Cardiac muscle cell (in vitro differentiated cells and primary cell): ENCODE measurements at regions not wholly inside any gene's neighbourhood (a gene's known extent, or its start where the extent isn't known, plus 50 kb on each side); places are given as distances from the start of the nearest gene placed in this dataset.

Source experiments
- DNase-seq, 2 donors: peaks; one replicate each; pipeline versions ENCODE4 v3.0.0 to v3.0.0-alpha.2; 2010 to 2017; ENCODE audit warnings: low read depth in 1 of 2, low spot score in 1 of 2
- H3K27ac ChIP-seq: fragments of 200-600 bp; sonication (generic); 2 replicates; pipeline ENCODE4 v1.5.1; 2016
- H3K27me3 ChIP-seq: fragments of 200-600 bp; sonication (generic); 2 replicates; pipeline ENCODE4 v1.6.0; 2016; ENCODE audit warnings: control low read depth
- H3K36me3 ChIP-seq: fragments of 200-600 bp; sonication (generic); 2 replicates; pipeline ENCODE4 v1.5.1; 2016; ENCODE audit warnings: control low read depth
- H3K4me1 ChIP-seq: fragments of 200-600 bp; sonication (generic); 2 replicates; pipeline ENCODE4 v1.8.1; 2017; ENCODE audit warnings: low read depth, mild to moderate bottlenecking, mixed run types
- H3K4me3 ChIP-seq: fragments of 200-600 bp; sonication (generic); 2 replicates; pipeline ENCODE4 v1.5.1; 2016; ENCODE audit warnings: mild to moderate bottlenecking
- H3K9me3 ChIP-seq: fragments of 200-600 bp; sonication (generic); 2 replicates; pipeline ENCODE4 v1.5.1; 2017; ENCODE audit warnings: low read depth, mild to moderate bottlenecking, control low read depth
- TF ChIP-seq, protein P1 (sequence below): IDR thresholded peaks from 2 replicates; pipeline ENCODE4 v1.5.1; 2012; ENCODE audit warnings: low read depth, mild to moderate bottlenecking, low read length

- no peak for DNase-seq
- H3K4me3 ChIP-seq: no peak overlapping the region
- H3K27ac ChIP-seq: no peak overlapping the region
- H3K36me3 ChIP-seq: no peaks in the 10 kb centered on the region
- no peaks in the 10 kb centered on the region for H3K9me3 ChIP-seq
- TF ChIP-seq, protein P1, sequence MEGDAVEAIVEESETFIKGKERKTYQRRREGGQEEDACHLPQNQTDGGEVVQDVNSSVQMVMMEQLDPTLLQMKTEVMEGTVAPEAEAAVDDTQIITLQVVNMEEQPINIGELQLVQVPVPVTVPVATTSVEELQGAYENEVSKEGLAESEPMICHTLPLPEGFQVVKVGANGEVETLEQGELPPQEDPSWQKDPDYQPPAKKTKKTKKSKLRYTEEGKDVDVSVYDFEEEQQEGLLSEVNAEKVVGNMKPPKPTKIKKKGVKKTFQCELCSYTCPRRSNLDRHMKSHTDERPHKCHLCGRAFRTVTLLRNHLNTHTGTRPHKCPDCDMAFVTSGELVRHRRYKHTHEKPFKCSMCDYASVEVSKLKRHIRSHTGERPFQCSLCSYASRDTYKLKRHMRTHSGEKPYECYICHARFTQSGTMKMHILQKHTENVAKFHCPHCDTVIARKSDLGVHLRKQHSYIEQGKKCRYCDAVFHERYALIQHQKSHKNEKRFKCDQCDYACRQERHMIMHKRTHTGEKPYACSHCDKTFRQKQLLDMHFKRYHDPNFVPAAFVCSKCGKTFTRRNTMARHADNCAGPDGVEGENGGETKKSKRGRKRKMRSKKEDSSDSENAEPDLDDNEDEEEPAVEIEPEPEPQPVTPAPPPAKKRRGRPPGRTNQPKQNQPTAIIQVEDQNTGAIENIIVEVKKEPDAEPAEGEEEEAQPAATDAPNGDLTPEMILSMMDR: no peak
- no peaks in the 10 kb centered on the region for H3K4me1 ChIP-seq
- H3K27me3 ChIP-seq: no peaks in the 10 kb centered on the region
Measured at GRCh38 chr12:46711756-46712155, 114.0 kb downstream of the SLC38A4 start.

- no peaks in the 10 kb centered on the region for H3K27me3 ChIP-seq
- no peak for DNase-seq
- TF ChIP-seq, protein P1: no peak
- H3K4me3 ChIP-seq: no peak overlapping the region
- no peak overlapping the region for H3K27ac ChIP-seq
- H3K36me3 ChIP-seq: no peaks in the 10 kb centered on the region
- H3K9me3 ChIP-seq: no peaks in the 10 kb centered on the region
- H3K4me1 ChIP-seq: no peaks in the 10 kb centered on the region
Measured at GRCh38 chr12:46710125-46710743, 115.6 kb downstream of the SLC38A4 start.

DNA sequence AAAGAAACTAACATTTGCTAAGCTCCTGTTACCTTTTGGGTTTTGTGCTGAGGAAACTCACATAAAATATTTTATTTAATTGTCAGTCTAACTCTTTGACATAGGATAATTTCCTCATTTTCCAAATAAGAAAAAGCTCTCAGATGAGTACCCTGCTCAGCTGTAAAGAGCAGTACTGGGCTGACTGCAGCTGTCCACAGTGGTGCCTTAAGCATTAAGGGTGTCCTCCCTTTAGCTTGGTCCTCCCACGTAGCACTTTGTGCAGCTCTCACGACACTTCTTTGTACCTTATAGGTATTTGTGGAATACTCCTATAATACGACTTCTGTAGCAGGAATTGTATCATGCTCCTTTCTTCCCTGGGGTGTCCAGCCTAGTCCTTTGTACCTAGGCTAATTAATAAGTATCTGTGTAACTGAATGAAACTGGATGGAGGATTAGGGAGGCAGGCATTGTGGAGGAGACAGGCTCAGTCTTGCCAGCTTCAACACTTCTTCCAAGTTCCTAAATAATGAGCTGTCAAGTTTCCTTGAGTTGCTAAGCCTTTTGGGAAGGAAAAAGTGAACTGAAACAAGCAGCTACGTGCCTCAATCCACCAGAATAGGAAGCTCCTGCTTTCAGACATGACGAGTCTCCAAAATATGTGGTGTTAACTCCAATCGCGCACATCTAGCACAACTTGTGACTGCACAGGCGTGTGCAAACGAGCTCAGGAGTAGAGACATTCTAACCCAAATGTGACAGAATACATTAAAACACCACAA is 123.0 kb downstream of the SLC38A4 start:
- TF ChIP-seq, protein P1: no peak
- H3K4me3 ChIP-seq: no peak overlapping the region
- H3K4me1 ChIP-seq: peaks cover 3% of the 10 kb centered on the region
- no peaks in the 10 kb centered on the region for H3K9me3 ChIP-seq
- no peak overlapping the region for H3K27ac ChIP-seq
- no peaks in the 10 kb centered on the region for H3K27me3 ChIP-seq
- H3K36me3 ChIP-seq: no peaks in the 10 kb centered on the region
- peak in 1 of 2 donors; percentile 65 for DNase-seq

- Histone ChIP-seq H3K36me3 (no peaks in the 10 kb centered on the region), H3K27ac (peak overlapping the region; percentile 22), H3K4me1 (peaks cover 3% of the 10 kb centered on the region), H3K4me3 (no peak overlapping the region), H3K27me3 (no peaks in the 10 kb centered on the region), H3K9me3 (no peaks in the 10 kb centered on the region)
- TF ChIP-seq, protein P1: no peak
- no peak for DNase-seq
Measured at GRCh38 chr12:46701356-46701755, 124.4 kb downstream of the SLC38A4 start.

DNA sequence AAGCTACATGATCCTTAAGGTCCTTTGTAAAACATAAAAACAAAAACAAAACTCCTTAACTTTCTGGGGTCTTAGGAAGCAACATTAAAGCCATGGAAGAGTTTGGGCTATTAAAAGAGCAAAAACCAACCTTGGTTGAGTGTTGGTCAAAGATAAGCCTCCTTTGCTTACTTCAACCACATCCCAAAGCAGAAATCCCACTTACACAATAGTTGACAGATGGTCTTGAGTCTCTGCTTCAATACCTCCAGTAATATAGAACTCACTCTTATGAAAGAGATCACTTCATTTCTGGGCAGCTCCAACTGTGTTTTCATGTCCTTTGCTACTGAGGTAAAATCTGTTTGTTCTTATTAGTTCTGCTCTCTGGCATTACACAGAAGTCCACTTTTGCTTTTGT is 125.8 kb downstream of the SLC38A4 start:
- Histone ChIP-seq H3K4me1 (peaks cover 3% of the 10 kb centered on the region), H3K9me3 (no peaks in the 10 kb centered on the region), H3K27me3 (no peaks in the 10 kb centered on the region), H3K36me3 (no peaks in the 10 kb centered on the region), H3K27ac (no peak overlapping the region), H3K4me3 (no peak overlapping the region)
- no peak for DNase-seq
- TF ChIP-seq, protein P1: no peak
